ENCODE measurements at regions not wholly inside any gene's neighbourhood (a gene's known extent, or its start where the extent isn't known, plus 50 kb on each side); places are given as distances from the start of the nearest gene placed in this dataset.

- DNase-seq (ENCODE audit: low read depth) = no peak
Measured at GRCh38 chr1:8203056-8203455, 114.9 kb upstream of the SLC45A1 start.

GRCh38 chr1:8202182-8202905 lies 115.6 kb upstream of the SLC45A1 start:
- no peak for DNase-seq (ENCODE audit: low read depth)

DNA sequence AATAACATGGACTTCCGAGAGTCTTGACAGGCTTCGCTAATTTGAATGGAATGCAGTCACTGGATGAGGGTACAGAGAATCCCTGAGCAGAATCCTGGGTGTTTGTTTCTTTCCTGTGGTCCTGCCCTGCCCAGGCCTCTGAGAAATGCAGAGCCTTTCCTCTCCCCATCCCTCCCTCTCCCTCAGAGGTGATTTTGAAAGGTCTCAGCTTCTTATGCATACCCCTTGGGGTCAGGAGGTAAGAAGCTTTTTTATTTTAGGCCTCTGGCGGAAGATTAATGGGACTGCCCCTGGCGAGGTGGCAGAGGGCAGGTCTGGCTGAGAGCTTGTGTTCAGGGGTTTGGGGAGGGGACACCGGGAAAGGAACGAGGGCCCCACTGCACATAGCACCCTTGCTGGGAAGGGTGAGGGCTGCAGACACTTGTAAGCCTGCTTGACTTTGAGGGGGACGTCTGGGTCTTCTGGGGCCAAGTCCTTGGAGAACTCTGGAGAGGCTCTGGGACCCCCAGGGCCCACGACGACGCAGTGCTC lies 116.5 kb upstream of the SLC45A1 start:
- no peak for DNase-seq (ENCODE audit: low read depth)

DNA sequence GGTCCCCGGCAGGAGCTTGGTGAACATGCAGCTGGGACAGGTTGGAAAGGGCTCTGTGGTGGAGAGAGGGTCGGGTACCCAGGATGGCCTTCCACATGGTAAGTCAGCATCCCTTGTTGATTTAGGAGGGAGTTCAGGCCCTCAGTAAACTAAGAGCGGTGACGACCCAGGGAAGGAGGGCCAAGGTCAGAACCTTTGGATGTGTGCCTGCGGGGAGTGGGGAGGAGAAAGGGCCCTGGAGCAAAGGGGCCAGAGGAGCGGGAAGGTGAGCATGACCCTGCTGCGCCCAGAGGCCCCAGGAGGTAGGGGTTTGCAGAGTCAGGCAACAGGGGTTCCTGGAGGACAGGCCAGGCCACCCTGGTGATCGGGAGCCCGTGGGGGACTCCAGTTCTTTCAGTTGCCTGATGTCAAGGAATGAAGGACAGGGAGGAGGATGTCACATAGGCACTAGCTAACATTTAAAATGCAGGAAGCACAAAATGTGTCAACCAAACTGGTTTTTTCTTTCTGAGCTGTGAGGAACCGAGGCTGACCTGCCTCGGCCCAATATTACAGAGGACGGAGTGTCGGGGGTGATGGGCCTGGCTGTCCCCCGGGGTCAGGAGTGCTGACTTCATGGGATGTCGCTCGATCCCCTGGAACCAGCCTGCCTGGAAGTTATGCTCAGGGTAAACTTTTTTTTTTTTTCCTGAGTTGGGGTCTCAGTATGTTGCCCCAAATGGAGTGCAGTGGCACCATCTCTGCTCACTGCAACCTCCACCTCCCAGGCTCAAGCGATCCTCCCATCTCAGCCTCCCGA lies 117.4 kb upstream of the SLC45A1 start:
- DNase-seq (ENCODE audit: low read depth) = no peak

- DNase-seq (ENCODE audit: low read depth) = no peak
Measured at GRCh38 chr1:8198522-8198921, 119.4 kb upstream of the SLC45A1 start.

- DNase-seq (ENCODE audit: low read depth) = no peak
Measured at GRCh38 chr1:8197493-8198282, 120.2 kb upstream of the SLC45A1 start.

DNA sequence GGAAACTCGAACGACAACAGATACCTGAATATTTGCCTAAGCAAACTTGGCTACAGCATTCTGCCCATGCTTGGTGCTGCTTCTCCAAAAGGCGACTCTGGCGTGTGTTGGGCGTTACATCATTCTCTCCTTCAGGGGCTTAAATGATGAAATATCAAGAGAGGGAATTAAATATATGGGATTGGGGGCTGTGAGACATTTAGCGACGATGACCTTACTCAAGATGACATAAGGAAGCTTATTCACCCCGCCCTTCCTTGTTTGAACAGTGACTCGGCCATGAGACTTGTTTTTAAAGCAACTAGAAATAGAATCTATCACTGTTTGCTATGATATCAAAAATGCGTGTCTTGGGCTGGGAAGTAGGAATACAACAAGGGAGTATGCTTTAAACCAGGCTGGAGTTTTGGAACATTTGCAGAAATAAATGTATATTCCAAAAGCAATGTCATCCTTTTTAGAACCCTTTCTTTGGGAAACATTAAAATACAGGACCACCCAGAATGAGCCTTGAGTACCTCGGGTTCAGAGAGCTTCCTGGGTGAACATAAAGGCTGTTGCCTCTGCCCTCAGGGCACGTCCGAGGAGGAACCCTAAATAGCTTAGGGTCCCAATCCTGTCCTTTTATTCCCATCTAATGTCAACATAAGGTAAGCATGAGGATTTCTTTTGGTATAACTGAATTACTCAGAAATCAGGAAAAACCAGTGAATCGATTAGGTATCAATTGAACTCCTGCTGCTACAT lies 123.3 kb upstream of the SLC45A1 start:
- no peak for DNase-seq (ENCODE audit: low read depth)

DNA sequence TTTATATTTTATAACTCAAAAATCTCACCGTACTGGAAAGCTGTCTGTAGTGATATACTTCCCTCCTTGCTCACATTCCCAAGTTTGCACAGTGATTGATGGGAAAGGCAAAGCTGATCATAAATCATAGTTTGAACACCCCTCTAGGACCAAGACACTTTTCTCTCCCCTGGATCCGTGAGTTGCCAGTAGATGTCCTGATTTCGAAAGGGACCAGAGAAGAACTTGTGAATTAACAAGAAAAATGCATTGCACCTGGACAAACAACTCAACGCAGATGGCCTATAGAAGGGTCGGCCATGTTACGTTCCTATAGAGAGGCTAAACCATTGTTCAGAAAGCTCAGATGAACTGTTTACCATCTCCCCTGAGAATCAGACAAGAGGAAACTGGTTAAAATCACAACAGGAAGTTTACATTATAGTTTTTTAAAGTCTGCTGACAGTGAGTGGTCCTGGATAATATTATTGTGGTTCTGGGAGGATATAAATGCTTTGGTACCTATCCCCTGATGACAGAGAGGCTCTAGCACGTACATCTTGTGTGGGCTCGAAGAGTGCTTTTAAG lies 124.0 kb upstream of the SLC45A1 start:
- DNase-seq (ENCODE audit: low read depth) = no peak

GRCh38 chr1:8191474-8191873 lies 126.4 kb upstream of the SLC45A1 start:
- no peak for DNase-seq (ENCODE audit: low read depth)

DNA sequence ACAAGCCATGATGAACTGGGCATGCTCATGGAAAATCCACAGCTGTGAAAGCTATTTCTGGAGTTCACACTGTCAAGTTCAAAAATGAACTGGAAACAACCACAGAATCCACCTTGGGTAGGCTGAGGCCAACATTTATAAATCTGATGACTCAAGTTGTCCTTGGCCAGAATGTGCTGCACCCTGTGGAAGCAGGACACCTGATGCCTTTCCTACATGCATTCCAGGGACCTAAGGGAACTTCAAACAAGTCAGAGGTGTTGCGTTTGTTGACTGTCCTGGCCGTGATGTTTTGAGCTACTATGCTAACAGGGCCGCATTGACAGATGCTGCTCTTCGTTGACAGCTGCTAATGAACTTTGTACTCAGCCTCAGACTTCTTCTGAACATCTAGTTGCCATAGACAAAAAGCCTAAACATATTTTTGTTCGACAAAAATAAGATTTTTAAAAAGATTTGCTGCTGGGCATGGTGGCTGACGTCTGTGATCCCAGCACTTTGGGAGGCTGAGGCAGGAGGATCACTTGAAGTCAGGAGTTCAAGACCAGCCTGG lies 127.9 kb upstream of the SLC45A1 start:
- no peak for DNase-seq (ENCODE audit: low read depth)

DNA sequence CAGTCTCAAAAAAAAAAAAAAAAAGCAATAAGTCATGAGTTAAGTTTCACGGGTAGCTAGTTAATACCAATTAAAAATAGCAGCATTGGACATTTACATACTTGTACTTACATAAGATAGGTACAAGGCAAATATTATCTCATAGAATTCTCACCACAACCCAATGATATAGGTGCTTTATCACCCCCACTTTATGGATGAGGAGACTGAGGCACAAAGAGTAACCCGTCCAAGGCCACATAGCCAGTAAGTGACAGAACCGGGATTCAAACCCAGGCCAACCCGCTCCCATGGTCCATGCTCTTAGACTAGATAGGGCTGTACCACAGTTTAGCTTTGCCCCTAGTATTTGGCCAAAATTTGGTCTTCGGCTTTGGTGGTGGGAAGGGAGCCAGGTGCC lies 132.5 kb upstream of the SLC45A1 start:
- DNase-seq (ENCODE audit: low read depth) = no peak

DNA sequence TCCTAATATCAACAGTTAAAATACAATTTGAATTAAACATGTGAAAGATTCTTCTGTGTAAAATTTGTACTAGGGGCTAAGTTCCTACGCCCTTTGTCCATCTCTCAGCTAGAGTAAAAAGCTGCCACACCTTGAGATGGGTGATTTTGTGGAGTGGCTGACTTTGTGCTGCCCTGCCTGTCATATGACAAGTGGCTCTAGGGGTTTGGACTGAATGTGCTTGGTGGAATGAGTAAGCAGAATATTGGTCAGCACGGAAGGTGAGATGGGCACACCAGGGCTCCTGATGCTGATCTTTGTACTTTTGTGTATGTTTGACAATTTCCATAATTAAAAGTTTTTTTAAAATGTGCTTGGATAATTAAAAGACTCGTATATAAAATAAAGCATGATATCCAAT lies 133.6 kb upstream of the SLC45A1 start:
- no peak for DNase-seq (ENCODE audit: low read depth)

DNA sequence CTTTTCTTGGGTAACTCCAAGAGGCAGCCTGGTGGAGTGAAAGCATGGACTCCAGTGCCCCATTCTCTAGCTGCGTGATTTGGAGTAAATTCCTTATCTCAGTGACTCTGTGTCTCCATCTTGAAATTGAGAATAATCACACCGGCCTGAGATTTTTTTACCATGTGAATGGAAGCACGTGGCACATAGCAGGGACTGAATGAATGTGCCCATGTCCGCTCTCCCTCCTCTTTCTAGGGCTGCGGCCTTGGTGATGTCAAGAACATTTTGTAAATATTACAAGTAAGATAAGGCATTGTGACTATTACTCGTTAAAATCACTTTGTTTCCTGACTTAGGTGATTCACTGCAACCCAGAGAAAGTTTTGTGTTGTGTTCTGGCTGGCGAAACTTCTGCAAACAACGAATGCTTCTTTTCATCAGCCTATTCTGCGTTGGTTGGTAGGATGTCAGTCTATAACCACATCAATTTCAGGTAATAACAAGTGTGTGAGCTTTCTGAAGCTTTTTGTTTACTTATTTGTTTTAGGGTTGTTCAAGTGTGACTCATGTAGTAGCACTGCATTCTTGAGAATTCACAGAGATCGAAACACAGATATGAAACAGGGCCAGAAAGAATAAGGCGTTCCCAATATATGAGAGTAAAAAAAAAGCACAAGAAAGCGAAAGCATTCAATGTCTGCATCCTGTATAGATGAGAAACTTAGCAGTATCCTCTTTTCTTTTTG lies 135.7 kb upstream of the SLC45A1 start:
- DNase-seq (ENCODE audit: low read depth) = no peak

DNA sequence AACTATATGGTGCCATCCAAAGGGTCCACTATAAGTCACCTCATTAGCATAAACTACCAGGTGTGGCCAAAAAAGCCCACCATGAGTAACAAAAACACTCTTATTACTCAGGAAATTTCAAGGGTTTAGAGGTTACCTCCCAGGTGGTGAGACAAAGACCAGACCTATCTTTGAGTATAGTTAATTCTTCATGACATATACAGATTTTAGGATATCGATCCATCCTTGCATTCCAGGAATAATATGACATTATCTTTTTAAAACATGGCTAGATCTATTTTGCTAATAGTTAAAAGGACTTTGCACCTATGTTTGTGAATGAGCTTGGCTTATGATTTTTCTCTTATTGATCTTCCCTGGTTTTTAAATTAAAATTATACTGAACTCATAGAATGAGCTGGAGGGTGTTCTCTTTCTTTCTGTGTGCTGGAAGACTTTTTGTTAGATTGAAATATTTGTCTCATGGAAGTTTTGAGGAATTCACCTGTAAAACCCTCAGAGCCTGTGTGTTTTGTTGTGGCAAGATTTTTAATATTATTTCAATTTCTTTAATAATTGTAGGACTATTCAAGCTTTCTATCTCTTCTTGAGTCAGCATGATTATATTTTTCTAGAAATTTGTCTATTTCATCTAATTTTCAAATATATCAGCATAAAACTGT lies 138.7 kb upstream of the SLC45A1 start:
- DNase-seq (ENCODE audit: low read depth) = no peak

DNA sequence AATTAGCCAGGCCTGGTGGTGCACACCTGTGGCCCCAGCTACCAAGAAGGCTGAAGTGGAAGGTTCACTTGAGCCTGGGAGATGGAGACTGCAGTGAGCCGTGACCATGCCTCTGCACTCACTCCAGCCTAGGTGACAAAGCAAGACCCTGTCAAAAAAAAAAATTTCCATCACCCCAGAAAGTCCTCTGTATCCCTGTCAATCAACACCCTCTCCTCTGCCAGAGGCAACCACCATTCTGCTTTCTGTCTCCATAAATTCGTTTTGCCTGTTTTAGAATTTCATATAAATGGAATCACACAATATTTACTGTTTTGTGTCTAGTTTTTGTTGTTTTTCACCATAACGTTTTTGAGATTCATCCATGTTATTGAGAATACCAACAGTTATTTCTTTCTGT lies 141.6 kb upstream of the SLC45A1 start:
- DNase-seq (ENCODE audit: low read depth) = no peak

DNA sequence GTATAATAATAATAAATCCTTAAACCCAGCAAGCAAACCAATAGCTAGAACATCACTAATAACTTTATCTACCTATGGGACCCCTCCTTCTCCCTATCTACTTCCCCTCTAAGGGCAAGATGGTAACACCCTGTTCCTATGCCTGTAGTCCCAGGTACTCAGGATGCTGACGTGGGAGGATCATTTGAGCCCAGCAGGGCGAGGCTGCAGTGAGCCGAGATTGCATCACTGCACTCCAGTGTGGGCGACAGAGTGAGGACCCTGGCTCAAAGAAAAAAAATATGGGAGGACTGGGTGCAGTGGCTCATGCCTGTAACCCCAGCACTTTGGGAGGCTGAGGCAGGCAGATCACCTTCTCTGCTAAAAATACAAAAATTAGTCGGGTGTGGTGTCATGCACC lies 143.1 kb upstream of the SLC45A1 start:
- DNase-seq (ENCODE audit: low read depth) = no peak

DNA sequence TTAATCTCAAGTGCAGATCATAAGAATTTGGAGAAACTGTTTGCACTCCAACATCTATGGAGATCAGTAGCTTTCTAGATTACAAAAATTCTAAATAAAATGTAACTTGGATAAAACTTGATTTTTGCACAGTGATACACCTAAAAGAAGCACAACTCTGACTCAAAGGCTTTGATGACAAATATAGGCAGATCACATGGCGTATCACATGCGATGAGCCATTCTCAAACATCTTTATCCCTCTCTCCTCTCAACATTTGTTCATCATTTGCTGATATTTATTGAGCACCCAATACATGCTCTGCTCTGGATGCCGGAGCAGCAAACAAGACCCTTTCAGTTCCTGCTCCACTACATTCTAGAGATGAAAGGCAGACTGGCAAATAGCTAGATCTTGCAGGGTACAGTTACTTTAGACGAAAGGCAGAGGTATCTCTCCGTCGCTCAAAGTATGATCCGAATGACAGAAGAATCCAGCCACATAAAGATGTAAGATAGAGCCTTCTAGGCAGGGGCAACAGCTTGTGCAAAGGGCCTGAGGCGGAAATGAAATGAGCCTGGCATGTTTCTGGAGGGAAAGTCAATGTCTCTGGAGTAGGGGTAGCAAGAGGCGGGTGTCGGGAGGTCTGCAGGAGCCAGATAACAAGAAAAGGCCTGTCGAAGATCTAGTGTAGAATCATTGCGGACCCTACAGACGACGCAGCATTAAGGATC lies 145.8 kb upstream of the ERRFI1 start:
- DNase-seq (ENCODE audit: low read depth) = no peak

DNA sequence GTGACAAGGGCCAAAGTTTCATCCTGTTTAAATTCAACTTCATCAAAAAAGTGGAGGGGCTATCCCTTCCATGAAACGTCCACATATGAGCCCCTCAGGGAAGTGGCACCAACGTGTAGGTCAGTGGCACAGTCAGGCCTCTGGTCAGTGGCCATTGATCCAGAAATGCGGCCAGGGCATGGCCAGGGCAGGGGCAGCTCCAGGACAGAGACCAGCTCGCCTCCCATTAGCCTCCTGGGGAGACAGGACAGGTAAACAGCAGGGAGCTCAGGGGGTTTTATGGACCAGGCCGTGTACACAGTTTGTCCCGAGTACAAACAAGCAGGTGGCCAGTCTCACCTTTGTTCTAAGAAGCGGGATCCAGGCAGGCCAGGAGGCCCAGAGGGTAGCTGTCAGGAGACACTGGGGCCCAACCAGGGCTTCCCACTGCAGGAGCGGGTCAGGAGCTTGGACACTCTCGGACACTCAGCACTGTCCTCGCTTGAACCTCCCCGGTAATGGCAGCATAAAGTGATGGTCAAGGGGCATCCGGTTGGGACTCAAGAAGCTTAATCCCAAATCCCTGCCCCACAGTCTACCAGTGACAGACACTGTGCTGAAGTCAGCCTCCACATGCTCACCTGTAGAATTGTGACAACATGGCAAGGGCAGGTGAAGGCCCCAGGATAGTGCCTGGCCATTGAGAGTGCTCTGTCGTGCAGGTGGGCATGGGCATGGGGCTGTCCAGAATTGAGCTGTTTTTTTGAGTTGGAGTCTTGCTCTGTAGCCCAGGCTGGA lies 144.1 kb upstream of the ERRFI1 start:
- no peak for DNase-seq (ENCODE audit: low read depth)

Data from stimulated activated CD8-positive, alpha-beta memory T cell treated with anti-CD3 and anti-CD28 coated beads, Interleukin-12 subunit alpha, Interleukin-12 subunit beta, amount 100 ng/mL, for 4 hours (primary cell).